ENCODE measurements at regions not wholly inside any gene's neighbourhood (a gene's known extent, or its start where the extent isn't known, plus 50 kb on each side); places are given as distances from the start of the nearest gene placed in this dataset.

GRCh38 chr13:47117268-47117667 lies 220.4 kb upstream of the HTR2A start:
- TF ChIP-seq POLR2AphosphoS5 (IDR thresholded peaks at IDR 0.05): no peak
- no peak for TF ChIP-seq EP300 (IDR thresholded peaks at IDR 0.05)
- TF ChIP-seq CTCF (IDR thresholded peaks at IDR 0.05): no peak

Data from esophagus muscularis mucosa (tissue), 4 donors.